Astrocyte of the hippocampus (primary cell): ENCODE measurements at regions not wholly inside any gene's neighbourhood (a gene's known extent, or its start where the extent isn't known, plus 50 kb on each side); places are given as distances from the start of the nearest gene placed in this dataset.
A peak's percentile ranks its signal among the peaks of the same experiment; 100 is the strongest.

Experiments
- DNase-seq: peaks from one replicate; pipeline ENCODE4 v3.0.0; 2011; ENCODE audit warnings: low read depth, low spot score

DNA sequence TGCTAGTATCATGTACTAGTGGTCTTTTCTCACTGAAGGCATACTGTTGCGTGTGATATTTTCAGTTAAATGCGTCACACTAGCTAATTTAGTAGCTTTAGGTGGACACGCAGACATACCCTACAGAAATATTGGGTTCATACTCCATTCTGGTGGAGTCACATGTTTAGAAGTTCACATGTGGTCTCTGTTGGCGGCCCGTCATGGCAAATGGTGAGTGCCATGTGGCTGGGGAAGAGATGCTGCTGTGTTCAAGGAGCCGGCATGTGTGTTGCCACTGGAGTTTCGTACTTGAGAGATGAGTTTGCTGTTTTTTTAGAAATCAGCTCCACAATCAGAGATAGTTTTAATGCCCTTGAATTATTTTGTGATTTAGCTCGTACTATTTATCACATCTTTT, 454.6 kb downstream of the PCNX1 start:
- no peak for DNase-seq

DNA sequence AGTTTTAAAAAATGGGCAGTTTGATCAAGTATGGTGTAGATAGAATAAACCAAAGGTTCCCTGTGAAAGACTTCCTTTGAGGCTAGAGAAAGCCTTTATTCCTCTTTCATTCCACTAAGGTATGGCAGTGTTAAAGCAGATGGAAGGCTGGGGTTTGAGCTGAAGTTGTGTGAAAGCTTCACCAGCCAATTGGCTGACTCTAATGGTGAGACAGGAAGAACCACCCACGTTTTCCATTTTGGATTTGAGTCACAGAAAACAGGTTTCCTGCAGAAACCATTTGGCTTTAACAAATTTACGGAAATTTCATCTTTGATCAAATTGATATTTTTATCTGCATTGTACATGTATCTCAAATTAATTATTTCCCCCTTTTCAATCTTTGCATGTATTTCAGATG, 455.0 kb downstream of the PCNX1 start:
- no peak for DNase-seq

DNA sequence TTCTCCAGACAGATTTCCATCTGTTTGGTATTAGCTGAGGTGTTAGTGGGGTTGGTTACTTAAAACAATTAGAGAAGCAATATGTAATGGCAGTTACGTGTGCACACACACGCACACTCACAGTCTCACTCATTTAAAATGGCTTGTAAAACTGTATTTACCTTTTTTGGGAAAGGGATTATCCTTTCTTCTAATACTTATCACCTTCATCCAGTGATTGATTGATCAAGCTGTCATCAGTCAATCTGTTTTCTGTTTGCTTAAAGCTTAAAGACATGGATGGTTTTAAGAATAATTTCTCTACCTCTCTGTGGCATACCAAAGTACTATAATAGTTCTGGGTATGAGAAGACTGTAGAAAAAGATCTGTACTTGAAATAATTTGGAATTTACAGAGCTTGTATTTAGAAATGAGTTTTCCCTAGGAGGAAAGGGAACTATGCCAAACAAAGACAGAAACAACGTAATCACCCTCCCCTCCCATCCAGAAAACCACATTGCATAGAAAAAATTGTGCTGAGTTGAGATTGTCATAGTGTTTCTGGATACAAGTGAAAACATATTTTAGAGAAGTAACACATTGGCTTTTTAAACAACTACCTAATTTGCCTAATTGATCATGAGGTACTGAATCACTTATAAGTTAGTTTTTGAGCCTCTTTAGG, 455.8 kb downstream of the PCNX1 start:
- peak; percentile 59 for DNase-seq

DNA sequence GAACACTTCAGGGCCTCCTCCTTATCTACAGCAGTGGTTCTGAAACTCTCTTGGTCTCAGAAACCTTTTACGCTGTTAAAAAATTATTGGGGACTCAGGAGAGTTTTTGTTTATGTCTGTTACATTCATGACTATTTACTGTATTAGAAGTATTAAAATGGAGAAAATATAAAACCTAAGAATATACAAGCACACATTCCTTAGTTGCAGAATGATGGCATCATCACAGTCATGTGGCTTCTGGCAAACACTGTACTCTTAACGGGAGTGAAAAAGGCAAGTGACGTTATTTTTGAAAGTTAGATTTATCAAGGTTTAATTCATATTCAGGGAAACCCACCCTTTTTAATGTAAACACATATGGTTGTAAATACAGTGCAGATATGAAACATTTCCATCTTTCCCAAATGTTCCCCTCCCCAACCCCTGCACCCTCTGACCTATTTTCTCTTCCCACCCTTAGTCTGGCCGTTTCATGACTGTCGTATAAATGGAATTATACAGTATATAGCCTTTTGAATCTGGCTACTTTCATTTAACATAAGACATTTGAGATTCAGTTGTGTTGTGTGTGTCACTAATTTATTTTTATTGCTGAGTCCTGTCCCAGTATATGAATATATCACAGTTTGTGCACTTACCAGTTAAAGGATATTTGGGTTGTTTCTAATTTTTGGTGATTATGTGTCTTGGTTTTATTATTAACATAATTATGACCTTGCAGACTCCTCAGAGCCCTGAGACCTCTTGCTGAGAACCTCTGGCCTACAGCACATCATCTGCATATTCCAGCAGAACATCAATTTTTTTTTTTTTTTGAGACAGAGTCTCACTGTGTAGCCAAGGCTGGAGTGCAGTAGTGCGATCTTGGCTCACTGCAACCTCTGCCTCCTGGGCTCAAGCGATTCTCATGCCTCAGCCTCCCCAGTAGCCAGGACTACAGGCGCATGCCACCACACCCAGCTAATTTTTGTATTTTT, 457.0 kb downstream of the PCNX1 start:
- peak; percentile 56 for DNase-seq

DNA sequence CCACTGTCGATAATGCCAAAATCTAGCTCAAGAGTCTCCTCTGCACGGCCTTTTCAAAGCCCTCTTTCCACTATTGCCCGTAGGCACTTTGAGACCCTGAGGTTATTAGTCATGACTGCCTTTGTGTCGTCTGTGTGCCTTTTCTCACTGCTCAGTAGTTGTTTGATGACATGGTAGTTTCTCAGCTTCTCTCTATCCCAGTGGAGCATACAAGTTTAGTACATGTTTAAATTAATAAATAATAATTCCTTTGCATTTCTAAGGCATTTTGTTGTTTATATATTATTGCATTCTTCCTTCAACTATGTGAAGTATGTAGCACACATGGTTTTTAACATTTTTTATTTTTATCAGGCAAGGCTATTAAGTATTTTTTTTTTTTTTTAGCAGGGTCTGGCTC, 458.1 kb downstream of the PCNX1 start:
- peak; percentile 29 for DNase-seq

DNA sequence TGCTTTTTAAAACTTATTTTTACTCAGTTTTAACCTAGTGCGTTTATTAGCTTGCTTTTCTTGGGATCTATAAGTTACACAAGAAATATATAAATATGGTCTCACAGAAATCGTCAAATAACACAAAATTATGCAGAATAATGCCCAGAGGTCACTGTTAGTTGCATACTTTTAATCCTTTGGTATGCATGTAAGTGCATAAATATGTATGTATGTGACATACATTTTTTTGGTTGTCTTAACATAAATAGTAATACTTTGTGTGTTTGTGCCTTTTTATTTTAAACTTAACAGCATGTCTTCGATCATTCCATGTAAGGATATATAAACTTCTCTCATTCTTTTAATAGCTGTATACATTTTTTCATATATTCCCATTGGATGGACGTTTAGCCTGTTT, 459.6 kb downstream of the PCNX1 start:
- DNase-seq: no peak

DNA sequence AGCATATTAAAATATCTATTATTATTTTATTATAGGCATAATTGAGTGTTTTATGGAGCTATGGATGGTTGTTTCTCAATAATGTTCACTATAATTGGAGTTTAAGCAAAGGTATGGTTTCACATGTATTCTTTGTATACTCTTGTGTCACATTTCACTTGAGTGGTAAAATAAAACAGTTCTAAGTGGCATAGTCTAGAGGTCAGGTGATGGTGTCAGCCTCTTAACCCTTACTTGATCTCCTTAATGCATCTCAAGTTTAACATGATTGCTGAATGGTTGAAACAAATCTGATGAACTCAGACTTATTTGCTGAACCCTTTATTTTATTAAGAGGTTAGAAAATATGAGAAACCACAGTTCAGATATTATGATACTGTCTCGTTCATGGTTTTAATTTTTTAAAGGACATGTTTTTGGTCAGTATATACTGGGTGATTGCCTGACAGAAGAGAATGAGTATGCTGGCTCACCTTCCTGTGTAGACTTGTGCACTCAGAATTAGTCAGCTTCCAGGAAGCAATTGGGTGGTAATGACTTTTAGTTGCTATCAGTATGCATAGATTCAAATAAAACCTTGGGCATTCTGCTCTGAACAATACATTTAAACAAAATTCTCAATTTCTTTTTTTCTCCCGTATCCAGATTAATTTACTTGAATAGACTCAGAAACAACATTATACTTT, 464.6 kb downstream of the PCNX1 start:
- peak; percentile 59 for DNase-seq

DNA sequence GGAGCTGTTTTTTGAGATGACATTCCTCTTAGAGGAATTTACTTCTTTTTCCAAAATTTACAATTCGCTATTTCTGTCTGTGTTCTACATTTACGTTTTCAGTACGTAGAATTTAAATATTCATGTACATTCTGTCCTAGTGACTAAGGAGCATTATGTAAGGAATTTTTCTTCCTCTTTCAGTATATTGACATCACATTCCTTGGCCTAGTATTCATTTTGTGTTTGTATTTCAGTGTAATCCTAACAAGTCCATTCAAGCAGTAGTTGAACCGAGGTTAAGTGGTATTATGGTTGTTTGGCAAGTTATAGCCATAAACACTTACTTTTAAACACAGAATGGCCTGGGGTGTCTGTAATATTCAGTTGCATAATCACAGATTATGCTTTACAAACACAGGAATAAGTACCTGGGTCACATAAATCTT, 465.2 kb downstream of the PCNX1 start:
- peak; percentile 71 for DNase-seq

DNA sequence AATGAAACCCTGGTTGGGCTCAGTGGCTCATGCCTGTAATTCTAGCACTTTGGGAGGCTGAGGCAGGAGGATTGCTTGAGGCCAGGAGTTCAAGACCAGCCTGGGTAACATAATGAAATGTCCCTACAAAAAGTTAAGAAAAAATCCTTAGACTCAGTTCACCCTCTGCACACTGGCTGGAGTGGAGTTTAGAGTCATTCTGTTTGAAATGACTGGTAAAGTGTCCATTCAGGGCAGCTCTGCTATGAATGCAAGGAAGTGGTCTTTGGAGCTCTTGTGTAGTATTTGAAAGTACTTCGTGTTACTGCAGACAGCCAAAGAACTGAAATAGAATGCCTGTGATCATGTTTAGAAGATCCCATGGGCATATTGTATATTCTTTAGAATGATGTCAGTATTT, 466.5 kb downstream of the PCNX1 start:
- DNase-seq: no peak

DNA sequence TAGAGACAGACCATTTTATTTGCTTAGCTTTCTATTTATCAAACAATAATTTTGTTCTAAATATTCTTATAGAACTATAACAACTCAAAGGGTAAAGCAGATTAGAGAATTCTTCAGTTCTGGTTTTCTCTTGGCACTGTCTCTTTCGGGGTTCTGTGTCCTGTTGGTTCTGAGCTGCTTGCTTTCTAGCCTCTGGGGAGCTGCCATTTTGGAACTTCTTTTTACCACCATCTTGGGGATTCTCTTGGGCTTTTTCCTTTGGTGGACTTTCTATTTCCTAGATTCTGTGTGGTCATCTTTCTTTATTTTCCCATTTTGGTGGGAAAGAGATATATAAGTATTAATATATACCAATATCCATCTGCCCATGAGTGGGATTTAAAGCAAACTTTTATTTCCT, 467.7 kb downstream of the PCNX1 start:
- DNase-seq: no peak

DNA sequence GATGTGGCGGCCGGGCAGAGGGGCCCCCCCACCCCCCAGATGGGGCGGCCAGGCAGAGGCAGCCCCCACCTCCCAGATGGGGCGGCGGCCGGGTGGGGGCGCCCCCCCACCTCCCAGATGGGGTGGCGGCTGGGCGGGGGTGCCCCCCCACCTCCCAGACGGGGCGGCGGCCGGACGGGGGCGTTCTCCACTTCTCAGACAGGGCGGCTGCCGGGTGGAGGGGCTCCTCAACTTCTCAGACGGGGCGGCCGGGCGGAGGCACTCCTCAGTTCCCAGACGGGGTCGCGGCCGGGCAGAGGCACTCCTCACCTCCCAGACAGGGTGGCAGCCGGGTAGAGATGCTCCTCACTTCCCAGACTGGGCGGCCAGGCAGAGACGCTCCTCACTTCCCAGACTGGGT, 469.8 kb downstream of the PCNX1 start:
- no peak for DNase-seq

DNA sequence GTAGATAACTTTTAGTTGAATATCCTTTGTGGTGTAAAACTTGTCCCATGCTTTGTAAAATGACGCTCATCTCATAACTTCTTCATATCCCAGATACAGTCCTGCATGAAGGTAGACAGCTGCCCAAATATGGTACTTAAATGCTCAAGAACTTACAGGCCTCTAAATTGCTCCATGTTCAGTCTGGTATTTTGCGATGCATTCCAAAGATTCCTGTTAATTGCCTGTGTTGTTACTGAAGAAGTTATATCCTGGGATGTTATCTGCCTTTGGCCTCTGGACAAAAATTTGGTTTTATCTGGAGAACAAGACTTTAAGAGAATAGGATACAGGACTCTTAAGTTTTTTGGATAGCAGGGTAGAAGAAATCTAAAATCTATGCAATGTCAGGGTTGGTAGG, 473.0 kb downstream of the PCNX1 start:
- DNase-seq: peak; percentile 74

DNA sequence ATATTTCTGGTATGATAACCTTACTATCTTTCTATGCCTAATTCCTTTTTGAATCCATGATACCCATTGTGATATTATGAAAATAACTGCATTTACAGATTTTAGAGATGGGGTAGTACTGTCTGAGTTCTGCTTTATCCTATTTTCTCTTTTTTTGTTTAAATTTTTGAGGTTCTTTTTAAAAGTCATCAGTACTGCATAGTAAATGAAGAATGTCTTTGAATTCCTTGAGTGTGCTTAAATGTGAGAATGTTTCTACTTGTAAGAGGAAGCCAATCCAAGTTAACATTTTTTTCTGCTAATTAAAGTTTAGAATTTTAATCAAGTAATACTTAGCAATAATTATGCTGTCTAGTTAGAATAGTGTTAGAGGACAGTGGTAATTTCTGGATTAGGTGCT, 474.6 kb downstream of the PCNX1 start:
- no peak for DNase-seq

DNA sequence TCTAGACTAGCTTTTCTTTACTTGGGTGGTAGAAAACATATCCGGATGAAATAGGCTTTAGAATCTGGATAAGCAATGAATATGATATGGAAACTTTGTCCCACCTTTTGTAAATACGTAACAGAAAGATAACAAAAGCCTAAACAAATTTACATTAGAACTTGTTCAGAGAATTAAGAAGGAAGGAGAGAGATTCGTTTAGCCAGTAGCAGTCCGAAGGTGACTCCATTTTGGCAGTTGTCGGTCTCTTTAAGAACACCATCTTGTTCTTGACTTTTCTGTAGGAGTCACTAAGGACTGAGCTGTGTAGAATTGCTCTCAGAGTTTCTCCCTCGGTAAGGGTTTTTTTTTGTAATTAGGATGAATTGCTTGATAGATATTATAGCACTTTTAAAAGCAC, 475.1 kb downstream of the PCNX1 start:
- no peak for DNase-seq

DNA sequence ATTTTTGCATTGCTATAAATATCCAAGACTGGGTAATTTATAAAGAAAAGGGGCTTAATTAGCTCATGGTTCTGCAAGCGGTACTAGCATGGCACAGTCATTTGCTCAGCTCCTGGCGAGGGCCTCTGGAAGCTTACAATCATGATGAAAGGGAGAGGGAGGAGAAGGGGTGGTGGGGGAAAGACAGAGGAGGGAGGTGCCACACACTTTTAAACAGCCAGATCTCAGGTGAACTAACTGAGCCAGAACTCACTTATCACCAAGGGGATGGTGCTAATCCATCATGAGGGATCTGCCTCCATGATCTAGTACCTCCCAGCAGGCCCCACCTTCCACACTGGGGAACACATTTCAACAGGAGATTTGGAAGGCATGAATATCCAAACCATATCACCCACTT, 476.3 kb downstream of the PCNX1 start:
- no peak for DNase-seq

DNA sequence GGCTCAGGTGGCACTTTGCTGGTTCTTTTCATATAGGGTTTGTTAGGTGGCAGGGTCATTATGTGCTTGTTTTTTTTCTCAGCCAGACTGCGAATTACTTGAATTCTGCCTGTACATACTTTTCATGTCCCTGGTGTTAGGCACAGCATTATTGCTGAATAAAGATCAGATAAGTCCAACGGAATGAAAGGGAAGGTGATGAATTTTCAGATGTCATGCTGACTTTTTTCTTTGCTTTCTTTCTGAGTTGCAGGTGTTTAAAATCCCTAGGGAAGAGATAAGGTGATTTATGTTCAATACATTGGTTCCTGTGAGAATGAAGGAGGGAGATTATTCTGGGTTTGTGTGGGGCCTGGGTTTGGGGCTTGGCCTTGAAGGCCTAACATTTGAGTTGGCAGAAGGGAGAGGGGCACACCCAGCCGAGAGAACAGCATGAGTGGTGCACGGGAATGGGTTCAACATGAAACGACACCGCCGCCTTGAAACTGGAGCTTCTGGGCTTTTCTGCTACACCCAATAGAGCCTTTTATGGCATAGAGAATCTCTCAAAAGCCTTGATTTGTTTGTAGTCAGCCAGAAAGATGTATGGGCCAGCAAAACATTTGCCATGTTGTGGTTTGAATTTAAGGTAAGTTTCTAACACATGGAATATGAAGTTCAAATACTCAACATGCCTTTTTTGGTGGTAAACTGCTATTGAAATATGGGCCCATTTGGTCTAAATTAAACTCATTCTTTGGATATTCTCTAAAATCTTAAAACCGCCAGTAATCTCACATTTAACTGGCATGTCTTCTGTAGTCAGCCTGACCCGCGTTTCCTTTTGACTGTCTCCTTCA, 477.0 kb downstream of the PCNX1 start:
- no peak for DNase-seq

DNA sequence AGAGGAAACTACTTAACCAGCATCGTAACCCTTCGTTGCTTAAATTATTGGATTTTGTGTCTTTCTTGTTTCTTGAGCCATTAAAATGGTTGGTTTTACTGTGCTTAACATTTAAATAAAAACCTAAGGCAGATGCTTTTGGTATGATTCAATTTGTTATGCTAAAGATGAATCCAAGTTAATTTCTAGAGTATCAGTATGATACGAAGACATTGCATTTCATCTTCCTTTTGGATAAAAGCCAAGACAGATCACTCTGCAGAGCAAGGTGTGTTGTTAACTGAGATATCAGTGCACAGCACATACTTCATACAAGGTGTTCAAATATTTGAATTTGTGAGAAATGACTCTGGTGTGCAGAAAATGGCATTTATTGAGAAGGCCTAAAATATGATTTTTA, 480.5 kb downstream of the PCNX1 start:
- DNase-seq: no peak

DNA sequence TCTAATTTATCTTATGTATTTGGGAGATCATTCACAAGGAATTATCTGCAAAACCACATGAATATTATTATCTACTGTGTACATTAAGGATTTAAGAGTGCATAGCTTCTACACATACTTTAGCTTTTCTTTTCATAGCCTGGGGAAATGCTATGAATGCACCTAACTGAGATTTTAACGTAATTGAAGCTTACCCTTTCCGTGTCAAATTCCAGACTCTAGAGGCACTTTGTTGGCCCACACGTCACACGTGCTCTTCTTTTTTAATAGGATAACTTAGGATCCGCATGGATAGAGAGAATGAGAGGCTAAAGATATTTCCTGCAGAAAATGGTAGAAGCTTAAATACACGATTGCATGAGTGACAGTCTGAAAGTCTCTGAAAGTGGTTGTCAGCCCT, 481.1 kb downstream of the PCNX1 start:
- no peak for DNase-seq

DNA sequence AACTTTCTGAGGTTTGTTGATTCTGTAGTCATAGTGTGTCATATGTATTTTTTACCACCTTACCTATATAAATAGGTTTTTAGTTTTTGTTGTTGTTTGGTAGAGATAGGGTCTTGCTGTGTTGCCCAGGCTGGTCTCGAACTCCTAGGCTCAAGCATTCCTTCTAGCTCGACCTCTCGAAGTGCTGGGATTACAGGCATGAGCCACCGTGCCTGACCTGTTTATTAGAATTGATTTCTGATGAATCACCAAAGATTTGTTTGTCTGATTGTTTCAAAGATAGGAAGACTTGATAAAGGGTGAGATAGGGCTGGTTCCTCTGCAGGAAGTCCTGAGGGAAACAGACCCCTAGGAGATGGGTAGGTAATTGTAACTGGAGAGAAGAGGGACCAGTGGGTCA, 481.6 kb downstream of the PCNX1 start:
- no peak for DNase-seq

DNA sequence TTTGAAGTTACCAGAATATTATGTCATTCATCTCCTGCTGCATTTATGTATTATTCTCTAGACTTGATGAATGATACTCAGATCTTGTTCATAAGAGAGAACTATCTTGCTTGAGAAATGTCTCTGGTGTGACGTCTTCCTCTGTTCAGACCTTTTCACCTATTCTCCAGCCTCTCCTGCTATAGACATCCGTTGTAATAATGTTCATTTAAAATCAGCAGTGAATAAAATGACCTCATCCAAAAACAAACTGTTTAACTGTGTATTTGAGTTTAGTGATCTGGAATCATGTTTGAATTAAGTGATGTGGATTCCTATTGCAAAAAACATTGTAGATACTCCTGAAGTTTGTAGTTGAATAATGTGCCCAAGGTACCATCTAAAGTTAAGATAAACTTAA, 487.1 kb downstream of the PCNX1 start:
- no peak for DNase-seq

DNA sequence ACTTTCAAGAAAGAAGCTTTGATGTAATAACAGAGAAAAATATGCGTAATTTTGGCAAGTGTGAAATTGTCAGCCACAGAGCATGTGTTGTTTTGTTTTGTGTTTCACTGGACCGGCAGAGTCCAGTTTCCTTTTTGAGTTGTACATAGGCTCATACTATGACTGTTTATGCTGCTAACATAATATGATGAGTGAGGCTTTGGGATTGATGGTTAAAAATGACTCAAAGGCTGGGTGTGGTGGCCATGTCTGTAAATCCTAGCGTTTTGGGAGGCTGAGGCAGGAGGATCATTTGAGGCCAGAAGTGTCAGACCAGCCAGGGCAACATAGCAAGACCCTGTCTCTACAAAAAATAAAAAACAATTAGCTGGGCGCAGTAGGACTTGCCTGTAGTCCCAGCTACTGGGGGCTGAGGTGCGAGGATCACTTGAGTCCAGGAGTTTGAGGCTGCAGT, 487.9 kb downstream of the PCNX1 start:
- DNase-seq: no peak
